Mesenchymal stem cell (in vitro differentiated cells and primary cell): ENCODE measurements at regions not wholly inside any gene's neighbourhood (a gene's known extent, or its start where the extent isn't known, plus 50 kb on each side); places are given as distances from the start of the nearest gene placed in this dataset.
A peak's percentile ranks its signal among the peaks of the same experiment; 100 is the strongest.

Experiments used
- DNase-seq: peaks from one replicate; pipeline ENCODE4 v3.0.0-alpha.2; 2013
- H2AFZ ChIP-seq: one replicate; pipeline ENCODE4 v1.6.1; 2013; ENCODE audit warnings: low read depth, mild to moderate bottlenecking, control low read depth, inconsistent platforms, low read length, moderate library complexity
- H2AK5ac ChIP-seq: 2 replicates; pipeline ENCODE4 v1.6.1; 2013; ENCODE audit warnings: low read length, moderate library complexity, mild to moderate bottlenecking, inconsistent platforms; ENCODE audit not compliant: severe bottlenecking
- H2BK120ac ChIP-seq: one replicate; pipeline ENCODE4 v1.6.1; 2013; ENCODE audit warnings: low read depth, mild to moderate bottlenecking, inconsistent platforms, low read length, moderate library complexity
- H2BK12ac ChIP-seq, 2 experiments: one replicate each; pipeline ENCODE4 v1.6.1; 2013; ENCODE audit warnings: inconsistent platforms in 2 of 2, low read length in 2 of 2, mild to moderate bottlenecking in 2 of 2, moderate library complexity in 2 of 2, control low read depth in 1 of 2
- H2BK15ac ChIP-seq: one replicate; pipeline ENCODE4 v1.6.1; 2013; ENCODE audit warnings: mild to moderate bottlenecking, low read depth, inconsistent platforms; ENCODE audit not compliant: poor library complexity, severe bottlenecking
- H2BK5ac ChIP-seq: 2 replicates; pipeline ENCODE4 v1.6.1; 2013; ENCODE audit warnings: low read depth, mild to moderate bottlenecking, low read length, control low read depth, inconsistent platforms; ENCODE audit not compliant: poor library complexity, severe bottlenecking
- H3K14ac ChIP-seq, 2 experiments: one replicate each; pipeline ENCODE4 v1.6.1; 2013; ENCODE audit warnings: inconsistent platforms in 2 of 2, low read length in 2 of 2, control low read depth in 1 of 2, mild to moderate bottlenecking in 1 of 2, moderate library complexity in 1 of 2
- H3K18ac ChIP-seq, 2 experiments: one replicate each; pipeline ENCODE4 v1.6.1; 2013; ENCODE audit warnings: inconsistent platforms in 2 of 2, low read length in 2 of 2, control low read depth in 1 of 2, low read depth in 1 of 2, mild to moderate bottlenecking in 1 of 2
- H3K23ac ChIP-seq, 2 experiments: one replicate each; pipeline ENCODE4 v1.6.1; 2013; ENCODE audit warnings: inconsistent platforms in 2 of 2, low read length in 2 of 2, mild to moderate bottlenecking in 2 of 2, moderate library complexity in 2 of 2, control low read depth in 1 of 2
- H3K27ac ChIP-seq: 2 replicates; pipeline ENCODE4 v1.5.1; 2013; ENCODE audit warnings: mild to moderate bottlenecking, moderate library complexity, low read length, control low read depth, inconsistent platforms; ENCODE audit not compliant: poor library complexity, severe bottlenecking
- H3K27me3 ChIP-seq, 2 experiments: 2 replicates each; pipeline versions ENCODE4 v1.6.1 to v1.7.0; 2013; ENCODE audit warnings: low read length in 2 of 2, mild to moderate bottlenecking in 2 of 2, moderate library complexity in 2 of 2, control low read depth in 1 of 2, inconsistent platforms in 1 of 2; ENCODE audit not compliant: control insufficient read depth in 1 of 2, insufficient read depth in 1 of 2
- H3K36me3 ChIP-seq, 2 experiments: 2 replicates each; pipeline versions ENCODE4 v1.6.1 to v1.7.0; 2013; ENCODE audit warnings: low read length in 2 of 2, control low read depth in 1 of 2, inconsistent platforms in 1 of 2, low read depth in 1 of 2, mild to moderate bottlenecking in 1 of 2; ENCODE audit not compliant: insufficient read depth in 2 of 2, control insufficient read depth in 1 of 2
- H3K4ac ChIP-seq, 2 experiments: one replicate each; pipeline ENCODE4 v1.6.1; 2013; ENCODE audit warnings: inconsistent platforms in 2 of 2, low read length in 2 of 2, mild to moderate bottlenecking in 2 of 2, moderate library complexity in 2 of 2, control low read depth in 1 of 2, low read depth in 1 of 2
- H3K4me1 ChIP-seq: 2 replicates; pipeline ENCODE4 v1.6.1; 2013; ENCODE audit warnings: low read depth, low read length, control low read depth; ENCODE audit not compliant: control insufficient read depth, insufficient read depth
- H3K4me2 ChIP-seq: 2 replicates; pipeline ENCODE4 v1.6.1; 2013; ENCODE audit warnings: low read length, mild to moderate bottlenecking, inconsistent platforms; ENCODE audit not compliant: poor library complexity, severe bottlenecking
- H3K4me3 ChIP-seq, 2 experiments: 2 replicates each; pipeline versions ENCODE4 v1.5.1 to v1.7.0; 2013; ENCODE audit warnings: low read length in 2 of 2, mild to moderate bottlenecking in 2 of 2, control low read depth in 1 of 2, low read depth in 1 of 2; ENCODE audit not compliant: insufficient read depth in 1 of 2
- H3K79me1 ChIP-seq: replicated peaks from 2 replicates; pipeline ENCODE4 v1.6.1; 2013; ENCODE audit warnings: mild to moderate bottlenecking, control low read depth, low read length, inconsistent platforms; ENCODE audit not compliant: poor library complexity, severe bottlenecking
- H3K9ac ChIP-seq: 2 replicates; pipeline ENCODE4 v1.7.0; 2013; ENCODE audit warnings: mild to moderate bottlenecking, low read length, moderate library complexity
- H3K9me3 ChIP-seq: 2 replicates; pipeline ENCODE4 v1.7.0; 2013; ENCODE audit warnings: mild to moderate bottlenecking, low read length; ENCODE audit not compliant: control insufficient read depth
- H4K8ac ChIP-seq: one replicate; pipeline ENCODE4 v1.6.1; 2013; ENCODE audit warnings: inconsistent platforms, mild to moderate bottlenecking, low read length, moderate library complexity
- H4K91ac ChIP-seq: one replicate; pipeline ENCODE4 v1.6.1; 2013; ENCODE audit warnings: mild to moderate bottlenecking, low read length, inconsistent platforms
- WGBS: methylation state at CpG from one replicate; pipeline ENCODE4 v1.1.7; 2013; ENCODE audit warnings: mixed read lengths; 5-methylcytosine and 5-hydroxymethylcytosine counted together

GRCh38 chr1:36576118-36576517 is 93.4 kb upstream of the CSF3R start:
- 1% methylated on average over 7 of the region's 7 CpGs for WGBS
- H3K18ac ChIP-seq: no peak overlapping the region
- H4K91ac ChIP-seq: no peak overlapping the region

DNA sequence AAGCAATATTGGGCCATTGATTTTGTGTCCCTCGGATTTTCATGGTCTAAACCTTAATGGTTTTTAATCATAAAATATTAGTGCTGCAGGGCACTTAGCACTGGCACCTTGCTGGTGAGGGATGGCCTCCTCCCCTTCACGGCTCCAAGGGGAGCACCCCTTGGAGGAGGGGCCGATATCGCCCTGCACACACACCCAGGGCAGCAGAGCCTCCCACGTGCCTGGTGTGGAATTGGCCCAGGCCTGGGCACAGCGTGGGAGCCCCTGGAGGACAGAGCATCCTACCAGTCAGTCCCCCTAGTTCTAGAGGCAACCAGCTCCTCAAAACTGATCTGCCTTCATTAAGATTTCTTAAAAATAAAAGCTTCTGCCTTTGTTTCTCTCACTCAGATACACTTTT is 90.7 kb upstream of the CSF3R start:
- no peak overlapping the region for H3K23ac ChIP-seq
- H2BK15ac ChIP-seq: no peak overlapping the region
- no peak overlapping the region for H2AFZ ChIP-seq
- no peak overlapping the region for H4K91ac ChIP-seq
- no peak overlapping the region for H3K4ac ChIP-seq
- no peaks in the 10 kb centered on the region for H3K9me3 ChIP-seq
- H2BK120ac ChIP-seq: no peak overlapping the region
- no peaks in the 10 kb centered on the region for H3K4me1 ChIP-seq
- no peak overlapping the region for H3K4me3 ChIP-seq
- no peak overlapping the region for H3K18ac ChIP-seq
- WGBS: 61% methylated on average over 6 of the region's 6 CpGs
- H3K9ac ChIP-seq: no peak overlapping the region
- H2BK5ac ChIP-seq: no peak overlapping the region
- no peak overlapping the region for H2BK12ac ChIP-seq
- H3K4me2 ChIP-seq: no peak overlapping the region
- no peak for DNase-seq
- no peaks in the 10 kb centered on the region for H3K36me3 ChIP-seq
- H3K27me3 ChIP-seq: peaks cover 21 to 73% of the 10 kb centered on the region in 2 experiments
- no peak overlapping the region for H4K8ac ChIP-seq
- H3K79me1 ChIP-seq: no peaks in the 10 kb centered on the region
- H2AK5ac ChIP-seq: no peak overlapping the region
- H3K27ac ChIP-seq: no peak overlapping the region
- H3K14ac ChIP-seq: no peak overlapping the region

More at GRCh38 chr1:36576118-36576517, 93.4 kb upstream of the CSF3R start:
- Histone ChIP-seq H2BK120ac (no peak overlapping the region), H3K23ac (no peak overlapping the region), H3K36me3 (no peaks in the 10 kb centered on the region), H3K9me3 (no peaks in the 10 kb centered on the region), H2AK5ac (no peak overlapping the region), H3K4me2 (no peak overlapping the region), H3K4ac (no peak overlapping the region), H3K14ac (no peak overlapping the region), H3K9ac (no peak overlapping the region), H3K27me3 (peaks cover 21 to 75% of the 10 kb centered on the region in 2 experiments), H2BK12ac (no peak overlapping the region), H3K27ac (no peak overlapping the region), H2AFZ (no peak overlapping the region), H2BK15ac (no peak overlapping the region), H3K79me1 (no peaks in the 10 kb centered on the region), H3K4me3 (no peak overlapping the region), H4K8ac (no peak overlapping the region), H3K4me1 (no peaks in the 10 kb centered on the region), H2BK5ac (no peak overlapping the region)
- DNase-seq: peak; percentile 50

GRCh38 chr1:36572906-36573305 is 90.2 kb upstream of the CSF3R start:
- H3K9me3 ChIP-seq: no peaks in the 10 kb centered on the region
- no peak overlapping the region for H2BK5ac ChIP-seq
- no peak overlapping the region for H3K23ac ChIP-seq
- H3K27ac ChIP-seq: no peak overlapping the region
- no peak overlapping the region for H4K8ac ChIP-seq
- DNase-seq: no peak
- no peaks in the 10 kb centered on the region for H3K79me1 ChIP-seq
- H3K18ac ChIP-seq: no peak overlapping the region
- H3K27me3 ChIP-seq: peaks cover 21 to 74% of the 10 kb centered on the region in 2 experiments
- H2BK120ac ChIP-seq: no peak overlapping the region
- H2BK15ac ChIP-seq: no peak overlapping the region
- H3K4me1 ChIP-seq: no peaks in the 10 kb centered on the region
- WGBS: 79% methylated on average over 11 of the region's 11 CpGs
- H3K9ac ChIP-seq: no peak overlapping the region
- H2BK12ac ChIP-seq: no peak overlapping the region
- no peak overlapping the region for H2AK5ac ChIP-seq
- no peak overlapping the region for H2AFZ ChIP-seq
- H3K4me2 ChIP-seq: no peak overlapping the region
- H3K4me3 ChIP-seq: no peak overlapping the region
- H3K4ac ChIP-seq: no peak overlapping the region
- H3K36me3 ChIP-seq: no peaks in the 10 kb centered on the region
- H3K14ac ChIP-seq: no peak overlapping the region
- H4K91ac ChIP-seq: no peak overlapping the region

GRCh38 chr1:36572142-36572715 is 89.5 kb upstream of the CSF3R start:
- H2BK5ac ChIP-seq: no peak overlapping the region
- H4K8ac ChIP-seq: no peak overlapping the region
- 61% methylated on average over 15 of the region's 15 CpGs for WGBS

More at GRCh38 chr1:36572142-36572715, 89.5 kb upstream of the CSF3R start:
- Histone ChIP-seq H3K14ac (no peak overlapping the region), H2BK12ac (no peak overlapping the region), H2AFZ (no peak overlapping the region), H2AK5ac (no peak overlapping the region), H3K4me1 (no peaks in the 10 kb centered on the region), H3K79me1 (no peaks in the 10 kb centered on the region), H3K4me3 (no peak overlapping the region), H3K36me3 (no peaks in the 10 kb centered on the region), H2BK120ac (no peak overlapping the region), H3K18ac (no peak overlapping the region), H3K4ac (no peak overlapping the region), H3K9ac (no peak overlapping the region), H4K91ac (no peak overlapping the region), H3K27me3 (peaks cover 21 to 71% of the 10 kb centered on the region in 2 experiments), H3K23ac (no peak overlapping the region), H3K4me2 (no peak overlapping the region), H2BK15ac (no peak overlapping the region), H3K27ac (no peak overlapping the region), H3K9me3 (no peaks in the 10 kb centered on the region)
- DNase-seq: no peak
